K562 (cell line): ENCODE measurements at regions not wholly inside any gene's neighbourhood (a gene's known extent, or its start where the extent isn't known, plus 50 kb on each side); places are given as distances from the start of the nearest gene placed in this dataset.
A peak's percentile ranks its signal among the peaks of the same experiment; 100 is the strongest.

Experiments
- ATAC-seq: fragments of 200-7000 bp; cut with Tn5 transposase; 3 replicates; pipeline ENCODE4 v1.9.1; 2020; ENCODE audit warnings: moderate library complexity
- BruUV-seq: library from RNA; stranded (reverse); fragments of 400-500 nt; replicated peaks from 2 replicates; lab custom pipeline; 2021; lab: Mats Ljungman, UMichigan
- CTCF ChIA-PET: fragments of 300-600 bp; formaldehyde crosslinking; extraction: SDS; loops from one replicate; lab custom pipeline; 2021; ENCODE audit warnings: low intra/inter-chr PET ratio; lab: Yijun Ruan, JAX
- POLR2A ChIA-PET: fragments of 300-600, 350-650 bp; sonication (Branson Sonifier 250); formaldehyde crosslinking; extraction: SDS; loops from one replicate; lab custom pipeline; 2021; ENCODE audit warnings: antibody characterized with exemption, inconsistent platforms; lab: Yijun Ruan, JAX
- DNase-seq, 4 experiments: peaks; one replicate each; pipeline versions ENCODE4 v3.0.0 to v3.0.0-alpha.2; 2011 to 2018; ENCODE audit warnings: low spot score in 3 of 4, mixed read lengths in 3 of 4; ENCODE audit errors: extremely low read depth in 1 of 4
- FAIRE-seq: peaks from 2 replicates; lab custom pipeline; 2011; peaks lifted over from hg19 to GRCh38; lab: Jason Lieb, UNC
- H2AFZ ChIP-seq: 2 replicates; pipeline ENCODE4 v1.6.0; 2011; ENCODE audit warnings: low read depth, low read length, control low read depth, inconsistent platforms
- H3K27ac ChIP-seq: fragments of 200-600 bp; 3 replicates; pipeline ENCODE4 v1.8.0; 2011; ENCODE audit warnings: low read depth, mild to moderate bottlenecking, control low read depth, inconsistent platforms, low read length, moderate library complexity, mixed read lengths; ENCODE audit errors: extremely low read depth
- H3K27me3 ChIP-seq, 2 experiments: fragments of 300-600 bp in 1 of 2; 2 replicates in 1 of 2; 3 replicates in 1 of 2; pipeline versions ENCODE4 v1.6.0 to v1.8.0; 2011; ENCODE audit warnings: inconsistent platforms in 2 of 2, low read length in 2 of 2, mild to moderate bottlenecking in 1 of 2, mixed read lengths in 1 of 2, moderate library complexity in 1 of 2; ENCODE audit not compliant: control insufficient read depth in 2 of 2, insufficient read depth in 2 of 2
- H3K36me3 ChIP-seq: fragments of 300-600 bp; 3 replicates; pipeline ENCODE4 v1.8.0; 2011; ENCODE audit warnings: mild to moderate bottlenecking, low read length, inconsistent platforms; ENCODE audit not compliant: control insufficient read depth, insufficient read depth
- H3K4me1 ChIP-seq, 2 experiments: fragments of 200-600 bp in 1 of 2; replicated peaks in 1 of 2; 2 replicates in 1 of 2; 3 replicates in 1 of 2; pipeline versions ENCODE4 v1.5.1 to v1.8.0; 2011; ENCODE audit warnings: inconsistent platforms in 2 of 2, low read length in 2 of 2, mild to moderate bottlenecking in 1 of 2, mixed read lengths in 1 of 2, moderate library complexity in 1 of 2; ENCODE audit not compliant: control insufficient read depth in 2 of 2, insufficient read depth in 2 of 2
- H3K4me2 ChIP-seq: 2 replicates; pipeline ENCODE4 v1.6.1; 2011; ENCODE audit warnings: low read length, control low read depth, inconsistent platforms, mixed read lengths; ENCODE audit not compliant: insufficient read depth
- H3K4me3 ChIP-seq: fragments of 200-600 bp; sonication (generic), shearing (Covaris generic); 2 replicates; pipeline ENCODE4 v1.5.1; 2016; ENCODE audit warnings: control low read depth, inconsistent platforms
- H3K79me2 ChIP-seq: fragments of 200-600 bp; 3 replicates; pipeline ENCODE4 v1.8.0; 2011; ENCODE audit warnings: low read length, inconsistent platforms; ENCODE audit not compliant: control insufficient read depth, insufficient read depth
- H3K9ac ChIP-seq, 2 experiments: 2 replicates each; pipeline versions ENCODE4 v1.6.0 to v1.6.1; 2011; ENCODE audit warnings: low read depth in 2 of 2, low read length in 2 of 2, control low read depth in 1 of 2, inconsistent platforms in 1 of 2, mild to moderate bottlenecking in 1 of 2, mixed read lengths in 1 of 2; ENCODE audit not compliant: insufficient read depth in 1 of 2
- H3K9me1 ChIP-seq: one replicate; pipeline ENCODE4 v1.6.0; 2011; ENCODE audit warnings: inconsistent platforms, mild to moderate bottlenecking, low read length, moderate library complexity; ENCODE audit not compliant: control insufficient read depth, insufficient read depth
- H3K9me3 ChIP-seq: replicated peaks from 2 replicates; pipeline ENCODE4 v1.5.1; 2011; ENCODE audit warnings: low read depth, low read length, inconsistent platforms; ENCODE audit not compliant: control insufficient read depth, insufficient read depth
- H4K20me1 ChIP-seq: replicated peaks from 2 replicates; pipeline ENCODE4 v1.6.1; 2011; ENCODE audit warnings: low read length, inconsistent platforms, mixed read lengths; ENCODE audit not compliant: control insufficient read depth, insufficient read depth
- FOS ChIP-seq: IDR thresholded peaks from 3 replicates; pipeline ENCODE4 v1.6.1; 2011; ENCODE audit not compliant: insufficient read length; ENCODE audit errors: extremely low read depth
- HDAC1 ChIP-seq, 2 experiments: fragments of 450-650 bp; IDR thresholded peaks; 2 replicates each; pipeline ENCODE4 v1.6.1; 2016 to 2017; ENCODE audit warnings: inconsistent platforms in 1 of 2, mild to moderate bottlenecking in 1 of 2, moderate library complexity in 1 of 2
- NR2C1 ChIP-seq, 2 experiments: fragments of 450-650 bp; IDR thresholded peaks; 2 replicates each; pipeline ENCODE4 v1.6.1; 2017; ENCODE audit warnings: mild to moderate bottlenecking in 2 of 2, antibody characterized with exemption in 1 of 2, inconsistent platforms in 1 of 2, missing compliant biosample characterization in 1 of 2, missing genetic modification characterization in 1 of 2
- NR2C2 ChIP-seq, 2 experiments: fragments of 200-800 bp in 1 of 2; sonication (Bioruptor generic) in 1 of 2; sonication (generic) in 1 of 2; formaldehyde crosslinking in 1 of 2; IDR thresholded peaks; 2 replicates each; pipeline versions ENCODE4 v1.6.1 to v1.8.0; 2016 to 2022; ENCODE audit warnings: mild to moderate bottlenecking in 1 of 2, missing compliant biosample characterization in 1 of 2, missing genetic modification characterization in 1 of 2, missing genetic modification reagents in 1 of 2
- PCBP2 ChIP-seq: fragments of 200-400 bp; formaldehyde crosslinking; IDR thresholded peaks from 2 replicates; pipeline ENCODE4 v1.6.1; 2018; ENCODE audit warnings: low read length, low read depth, mild to moderate bottlenecking, moderate library complexity; ENCODE audit not compliant: poor library complexity, severe bottlenecking
- RBM25 ChIP-seq: fragments of 200-400 bp; formaldehyde crosslinking; IDR thresholded peaks from 2 replicates; pipeline ENCODE4 v1.6.1; 2018; ENCODE audit warnings: low read length, low read depth, moderate library complexity; ENCODE audit not compliant: severe bottlenecking
- SMARCC2 ChIP-seq: fragments of 450-650 bp; IDR thresholded peaks from 2 replicates; pipeline ENCODE4 v1.6.1; 2017; ENCODE audit warnings: antibody characterized with exemption, moderate library complexity, mild to moderate bottlenecking, low read depth
- ZEB2 ChIP-seq: fragments of 450-650 bp; IDR thresholded peaks from 2 replicates; pipeline ENCODE4 v1.6.1; 2016
- WGBS: fragments of 100-300 bp; shearing (Covaris generic); methylation state at CpG from one replicate; pipeline ENCODE4 v1.1.6; 2016; ENCODE audit warnings: low coverage, mixed read lengths; ENCODE audit not compliant: insufficient coverage; ENCODE audit errors: missing lambda C conversion rate; 5-methylcytosine and 5-hydroxymethylcytosine counted together
- in situ Hi-C: fragments of 300-500 bp; cut with MboI; formaldehyde crosslinking; loops from 4 replicates; pipeline ENCODE4 v1.15.0; 2018; ENCODE audit warnings: inconsistent platforms, mixed read lengths
- intact Hi-C: fragments of 100-400 bp; cut with micrococcal nuclease; formaldehyde crosslinking; loops from 2 replicates; pipeline ENCODE4 v1.14.2; 2022
- TF ChIP-seq, protein P1 (sequence below): fragments of 200-600 bp; sonication (generic); IDR thresholded peaks from one replicate; pipeline ENCODE4 v1.6.1; 2012; ENCODE audit warnings: mild to moderate bottlenecking, low read depth, low read length, inconsistent platforms

DNA sequence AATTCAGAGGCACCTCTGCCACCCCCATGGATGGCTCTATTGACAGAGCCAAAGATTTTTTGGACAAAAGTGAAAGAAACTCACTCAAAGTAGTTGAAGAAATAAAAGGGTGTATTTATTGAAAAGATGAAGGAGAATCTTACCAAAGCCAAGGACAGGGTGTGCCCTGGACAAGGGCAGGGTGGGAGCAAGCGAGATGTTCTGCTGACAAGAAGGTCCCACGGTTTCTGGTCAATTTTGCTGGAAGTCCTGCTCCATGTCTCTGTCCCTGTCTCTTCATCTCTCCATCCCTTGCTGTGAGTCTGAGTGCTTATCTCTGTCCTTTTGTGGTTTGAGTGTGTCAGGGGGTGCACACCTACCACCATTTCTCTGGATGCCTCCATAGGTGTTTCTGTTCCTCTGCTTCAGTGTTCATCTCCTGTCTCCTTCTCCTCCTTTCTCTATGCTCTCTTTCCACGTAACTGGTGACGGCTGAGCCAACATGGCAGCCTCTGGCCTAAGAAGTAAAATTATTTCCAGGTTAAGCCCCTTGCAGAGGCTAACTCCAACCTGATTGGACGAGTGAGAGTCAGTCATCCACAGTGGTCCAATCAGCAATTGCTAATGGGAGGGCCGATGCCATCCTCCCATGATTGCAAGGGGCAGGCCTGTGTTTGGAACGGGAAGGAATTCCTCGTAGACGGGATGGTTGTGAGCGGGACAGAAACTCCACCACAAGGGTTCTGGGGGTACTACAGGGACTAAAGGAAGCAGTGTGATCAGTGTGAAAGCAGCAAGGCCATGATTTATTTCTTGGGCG lies 502.1 kb upstream of the CDH4 start:
- under 1% methylated on average over 11 of the region's 11 CpGs for WGBS
- H3K36me3 ChIP-seq = no peaks in the 10 kb centered on the region
- H3K27ac ChIP-seq = no peak overlapping the region
- ChIA-PET CTCF (no interaction called here), POLR2A (interaction anchor here (0.6 kb wide), 1 partner anchor 868 kb away, joined by 3 read pairs; no protein-coding TSS in a partner anchor)
- FAIRE-seq (no peak), ATAC-seq (peak; percentile 68), DNase-seq (peak; percentile 18 to 61 (median 34))
- intact Hi-C loops = no loop called here
- H3K9me1 ChIP-seq = no peaks in the 10 kb centered on the region
- peaks cover 0 to 12% of the 10 kb centered on the region in 2 experiments; a peak in 1 of 5 replicates for H3K27me3 ChIP-seq
- no peak overlapping the region for H2AFZ ChIP-seq
- H3K4me2 ChIP-seq = no peak overlapping the region
- no TSS peak for BruUV-seq
- H3K79me2 ChIP-seq = no peaks in the 10 kb centered on the region
- no peaks in the 10 kb centered on the region for H3K4me1 ChIP-seq
- in situ Hi-C loops = no loop called here
- no peaks in the 10 kb centered on the region for H4K20me1 ChIP-seq
- no peaks in the 10 kb centered on the region for H3K9me3 ChIP-seq
- no peak overlapping the region for H3K9ac ChIP-seq
- no peak overlapping the region for H3K4me3 ChIP-seq
- TF ChIP-seq, protein P1, sequence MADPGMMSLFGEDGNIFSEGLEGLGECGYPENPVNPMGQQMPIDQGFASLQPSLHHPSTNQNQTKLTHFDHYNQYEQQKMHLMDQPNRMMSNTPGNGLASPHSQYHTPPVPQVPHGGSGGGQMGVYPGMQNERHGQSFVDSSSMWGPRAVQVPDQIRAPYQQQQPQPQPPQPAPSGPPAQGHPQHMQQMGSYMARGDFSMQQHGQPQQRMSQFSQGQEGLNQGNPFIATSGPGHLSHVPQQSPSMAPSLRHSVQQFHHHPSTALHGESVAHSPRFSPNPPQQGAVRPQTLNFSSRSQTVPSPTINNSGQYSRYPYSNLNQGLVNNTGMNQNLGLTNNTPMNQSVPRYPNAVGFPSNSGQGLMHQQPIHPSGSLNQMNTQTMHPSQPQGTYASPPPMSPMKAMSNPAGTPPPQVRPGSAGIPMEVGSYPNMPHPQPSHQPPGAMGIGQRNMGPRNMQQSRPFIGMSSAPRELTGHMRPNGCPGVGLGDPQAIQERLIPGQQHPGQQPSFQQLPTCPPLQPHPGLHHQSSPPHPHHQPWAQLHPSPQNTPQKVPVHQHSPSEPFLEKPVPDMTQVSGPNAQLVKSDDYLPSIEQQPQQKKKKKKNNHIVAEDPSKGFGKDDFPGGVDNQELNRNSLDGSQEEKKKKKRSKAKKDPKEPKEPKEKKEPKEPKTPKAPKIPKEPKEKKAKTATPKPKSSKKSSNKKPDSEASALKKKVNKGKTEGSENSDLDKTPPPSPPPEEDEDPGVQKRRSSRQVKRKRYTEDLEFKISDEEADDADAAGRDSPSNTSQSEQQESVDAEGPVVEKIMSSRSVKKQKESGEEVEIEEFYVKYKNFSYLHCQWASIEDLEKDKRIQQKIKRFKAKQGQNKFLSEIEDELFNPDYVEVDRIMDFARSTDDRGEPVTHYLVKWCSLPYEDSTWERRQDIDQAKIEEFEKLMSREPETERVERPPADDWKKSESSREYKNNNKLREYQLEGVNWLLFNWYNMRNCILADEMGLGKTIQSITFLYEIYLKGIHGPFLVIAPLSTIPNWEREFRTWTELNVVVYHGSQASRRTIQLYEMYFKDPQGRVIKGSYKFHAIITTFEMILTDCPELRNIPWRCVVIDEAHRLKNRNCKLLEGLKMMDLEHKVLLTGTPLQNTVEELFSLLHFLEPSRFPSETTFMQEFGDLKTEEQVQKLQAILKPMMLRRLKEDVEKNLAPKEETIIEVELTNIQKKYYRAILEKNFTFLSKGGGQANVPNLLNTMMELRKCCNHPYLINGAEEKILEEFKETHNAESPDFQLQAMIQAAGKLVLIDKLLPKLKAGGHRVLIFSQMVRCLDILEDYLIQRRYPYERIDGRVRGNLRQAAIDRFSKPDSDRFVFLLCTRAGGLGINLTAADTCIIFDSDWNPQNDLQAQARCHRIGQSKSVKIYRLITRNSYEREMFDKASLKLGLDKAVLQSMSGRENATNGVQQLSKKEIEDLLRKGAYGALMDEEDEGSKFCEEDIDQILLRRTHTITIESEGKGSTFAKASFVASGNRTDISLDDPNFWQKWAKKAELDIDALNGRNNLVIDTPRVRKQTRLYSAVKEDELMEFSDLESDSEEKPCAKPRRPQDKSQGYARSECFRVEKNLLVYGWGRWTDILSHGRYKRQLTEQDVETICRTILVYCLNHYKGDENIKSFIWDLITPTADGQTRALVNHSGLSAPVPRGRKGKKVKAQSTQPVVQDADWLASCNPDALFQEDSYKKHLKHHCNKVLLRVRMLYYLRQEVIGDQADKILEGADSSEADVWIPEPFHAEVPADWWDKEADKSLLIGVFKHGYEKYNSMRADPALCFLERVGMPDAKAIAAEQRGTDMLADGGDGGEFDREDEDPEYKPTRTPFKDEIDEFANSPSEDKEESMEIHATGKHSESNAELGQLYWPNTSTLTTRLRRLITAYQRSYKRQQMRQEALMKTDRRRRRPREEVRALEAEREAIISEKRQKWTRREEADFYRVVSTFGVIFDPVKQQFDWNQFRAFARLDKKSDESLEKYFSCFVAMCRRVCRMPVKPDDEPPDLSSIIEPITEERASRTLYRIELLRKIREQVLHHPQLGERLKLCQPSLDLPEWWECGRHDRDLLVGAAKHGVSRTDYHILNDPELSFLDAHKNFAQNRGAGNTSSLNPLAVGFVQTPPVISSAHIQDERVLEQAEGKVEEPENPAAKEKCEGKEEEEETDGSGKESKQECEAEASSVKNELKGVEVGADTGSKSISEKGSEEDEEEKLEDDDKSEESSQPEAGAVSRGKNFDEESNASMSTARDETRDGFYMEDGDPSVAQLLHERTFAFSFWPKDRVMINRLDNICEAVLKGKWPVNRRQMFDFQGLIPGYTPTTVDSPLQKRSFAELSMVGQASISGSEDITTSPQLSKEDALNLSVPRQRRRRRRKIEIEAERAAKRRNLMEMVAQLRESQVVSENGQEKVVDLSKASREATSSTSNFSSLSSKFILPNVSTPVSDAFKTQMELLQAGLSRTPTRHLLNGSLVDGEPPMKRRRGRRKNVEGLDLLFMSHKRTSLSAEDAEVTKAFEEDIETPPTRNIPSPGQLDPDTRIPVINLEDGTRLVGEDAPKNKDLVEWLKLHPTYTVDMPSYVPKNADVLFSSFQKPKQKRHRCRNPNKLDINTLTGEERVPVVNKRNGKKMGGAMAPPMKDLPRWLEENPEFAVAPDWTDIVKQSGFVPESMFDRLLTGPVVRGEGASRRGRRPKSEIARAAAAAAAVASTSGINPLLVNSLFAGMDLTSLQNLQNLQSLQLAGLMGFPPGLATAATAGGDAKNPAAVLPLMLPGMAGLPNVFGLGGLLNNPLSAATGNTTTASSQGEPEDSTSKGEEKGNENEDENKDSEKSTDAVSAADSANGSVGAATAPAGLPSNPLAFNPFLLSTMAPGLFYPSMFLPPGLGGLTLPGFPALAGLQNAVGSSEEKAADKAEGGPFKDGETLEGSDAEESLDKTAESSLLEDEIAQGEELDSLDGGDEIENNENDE = no peak
- TF ChIP-seq HDAC1 (IDR thresholded peaks at IDR 0.05) (no peak), NR2C1 (IDR thresholded peaks at IDR 0.05) (0 out of 2 replicates have a peak, but pooled peaks have one; percentile 33), NR2C1 (tag; IDR thresholded peaks at IDR 0.05) (peak; percentile 67), ZEB2 (no peak), PCBP2 (no peak), NR2C2 (CRISPR knock-in tag; IDR thresholded peaks at IDR 0.05) (no peak), NR2C2 (tag; IDR thresholded peaks at IDR 0.05) (peak; percentile 77), RBM25 (peak; percentile 55), FOS (peak; percentile 43), SMARCC2 (no peak)
